ENCODE measurements at regions not wholly inside any gene's neighbourhood (a gene's known extent, or its start where the extent isn't known, plus 50 kb on each side); places are given as distances from the start of the nearest gene placed in this dataset.

GRCh38 chr6:169316651-169317050 is 63.0 kb upstream of the THBS2 start:
- TF ChIP-seq POLR2A (IDR thresholded peaks at IDR 0.05) (no peak), CTCF (IDR thresholded peaks at IDR 0.05) (no peak), POLR2AphosphoS5 (IDR thresholded peaks at IDR 0.05) (no peak)
